Stimulated activated CD4-positive, alpha-beta T cell treated with anti-CD3 and anti-CD28 coated beads, Interleukin-4, amount 100 ng/mL, for 24 hours (primary cell): ENCODE measurements at regions not wholly inside any gene's neighbourhood (a gene's known extent, or its start where the extent isn't known, plus 50 kb on each side); places are given as distances from the start of the nearest gene placed in this dataset.

Source experiments
- DNase-seq: peaks from one replicate; pipeline ENCODE4 v3.0.0-alpha.2; 2020

- DNase-seq, result no peak
Measured at GRCh38 chr21:38660333-38661196, 145.2 kb upstream of the ETS2 start.

GRCh38 chr21:38661197-38661871 lies 144.4 kb upstream of the ETS2 start:
- DNase-seq, result no peak

GRCh38 chr21:38661889-38662568 lies 143.7 kb upstream of the ETS2 start:
- no peak for DNase-seq

- no peak for DNase-seq
Measured at GRCh38 chr21:38663282-38663681, 142.4 kb upstream of the ETS2 start.

GRCh38 chr21:38664315-38664714 lies 141.4 kb upstream of the ETS2 start:
- no peak for DNase-seq

- DNase-seq, result no peak
Measured at GRCh38 chr21:38664841-38665240, 140.9 kb upstream of the ETS2 start.

GRCh38 chr21:38667291-38667870 lies 138.3 kb upstream of the ETS2 start:
- DNase-seq, result no peak

GRCh38 chr21:38668067-38668466 lies 137.7 kb upstream of the ETS2 start:
- DNase-seq, result no peak

GRCh38 chr21:38668541-38668940 lies 137.2 kb upstream of the ETS2 start:
- no peak for DNase-seq

- no peak for DNase-seq
Measured at GRCh38 chr21:38669186-38669585, 136.5 kb upstream of the ETS2 start.

GRCh38 chr21:38670861-38671260 lies 134.9 kb upstream of the ETS2 start:
- DNase-seq, result no peak

GRCh38 chr21:38671773-38672172 lies 134.0 kb upstream of the ETS2 start:
- no peak for DNase-seq

GRCh38 chr21:38675182-38675824 lies 130.4 kb upstream of the ETS2 start:
- DNase-seq, result no peak

- DNase-seq, result no peak
Measured at GRCh38 chr21:38678827-38679226, 126.9 kb upstream of the ETS2 start.

GRCh38 chr21:38679534-38679933 lies 126.2 kb upstream of the ETS2 start:
- DNase-seq, result no peak

- no peak for DNase-seq
Measured at GRCh38 chr21:38680401-38680800, 125.3 kb upstream of the ETS2 start.

- no peak for DNase-seq
Measured at GRCh38 chr21:38683222-38683621, 122.5 kb upstream of the ETS2 start.

GRCh38 chr21:38688068-38688467 lies 117.7 kb upstream of the ETS2 start:
- DNase-seq, result no peak

- no peak for DNase-seq
Measured at GRCh38 chr21:38691631-38692030, 114.1 kb upstream of the ETS2 start.

GRCh38 chr21:38696579-38696978 lies 109.2 kb upstream of the ETS2 start:
- no peak for DNase-seq

- DNase-seq, result no peak
Measured at GRCh38 chr21:38699048-38699447, 106.7 kb upstream of the ETS2 start.

GRCh38 chr21:38702196-38702595 lies 103.5 kb upstream of the ETS2 start:
- no peak for DNase-seq

GRCh38 chr21:38709876-38710275 lies 95.9 kb upstream of the ETS2 start:
- DNase-seq, result no peak
